ENCODE measurements at regions not wholly inside any gene's neighbourhood (a gene's known extent, or its start where the extent isn't known, plus 50 kb on each side); places are given as distances from the start of the nearest gene placed in this dataset.

DNA sequence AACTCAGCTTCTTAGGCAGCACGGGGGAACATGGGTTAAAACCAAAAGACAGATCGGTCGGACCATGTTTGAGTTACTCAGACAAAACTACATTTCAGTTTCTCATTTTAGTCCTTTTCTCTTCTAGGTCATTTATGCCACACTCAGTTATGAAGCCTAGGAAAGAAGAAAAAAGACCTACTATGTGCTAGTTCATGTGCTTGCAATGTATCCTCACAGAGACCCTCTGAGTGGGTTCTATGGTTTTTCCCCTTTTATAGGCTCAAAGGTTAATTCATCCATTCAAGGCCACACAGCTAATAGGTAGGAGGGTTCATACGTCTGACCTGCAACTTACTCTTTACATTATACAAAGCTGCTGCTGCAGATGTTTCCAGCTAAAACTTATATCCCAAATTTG is 104.7 kb upstream of the ZNF438 start:
- H3K9me3 ChIP-seq (ENCODE audit: control insufficient read depth, insufficient read depth, low read length): no peaks in the 10 kb centered on the region
- H3K27me3 ChIP-seq (ENCODE audit: control insufficient read depth, insufficient read depth, low read length): peaks cover 18% of the 10 kb centered on the region
- no peaks in the 10 kb centered on the region for H3K36me3 ChIP-seq (ENCODE audit: control insufficient read depth, insufficient read depth, low read length)
- H3K4me3 ChIP-seq (ENCODE audit: low read depth, low read length): no peak overlapping the region
- peaks cover 9% of the 10 kb centered on the region for H3K4me1 ChIP-seq (ENCODE audit: control insufficient read depth, insufficient read depth, low read length)
- H3K9ac ChIP-seq (ENCODE audit: low read depth, low read length): no peak overlapping the region

DNA sequence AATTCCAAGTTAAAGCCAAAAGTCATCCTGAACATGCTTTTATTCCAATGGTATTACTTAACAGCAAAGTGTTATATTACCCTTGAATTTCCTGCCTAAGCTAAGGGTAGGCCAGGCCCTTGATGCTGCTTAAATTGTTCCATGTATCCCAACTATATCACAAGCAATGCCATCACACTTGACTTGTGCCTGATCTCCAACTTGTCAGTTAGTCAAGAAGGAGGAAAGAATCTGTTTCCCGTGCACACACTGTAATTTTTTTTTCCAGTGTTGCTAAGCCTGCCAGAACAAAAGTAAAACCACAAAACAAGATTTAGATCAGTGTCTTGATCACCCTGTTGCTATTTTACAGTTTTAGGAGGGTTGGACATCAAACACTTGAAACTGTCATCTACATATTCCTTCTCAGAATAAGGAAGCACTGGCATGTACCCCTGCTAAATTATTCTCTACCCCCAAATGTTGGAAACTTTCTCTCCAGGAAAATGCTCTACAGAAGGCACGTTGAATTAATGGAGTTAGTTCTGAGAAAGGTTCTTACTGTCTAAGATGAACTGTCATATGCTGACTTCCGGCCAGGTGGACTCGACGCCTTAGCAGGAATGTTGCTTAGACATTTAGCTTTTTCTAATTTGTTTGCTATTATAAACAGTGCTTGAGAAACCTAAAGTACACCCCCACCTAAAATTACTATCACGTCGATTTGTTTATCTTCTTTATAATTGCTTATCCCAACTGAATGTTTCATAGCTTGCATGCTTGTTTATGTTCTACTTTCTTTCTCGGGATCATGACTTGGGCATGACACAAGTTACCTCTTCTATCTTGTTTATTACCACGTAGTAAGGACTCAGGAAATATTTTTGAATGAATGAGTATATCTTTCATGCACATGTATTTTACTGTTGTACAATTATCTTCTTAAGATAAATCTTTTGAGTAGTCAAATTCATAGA is 105.5 kb upstream of the ZNF438 start:
- Histone ChIP-seq H3K27me3 (ENCODE audit: control insufficient read depth, insufficient read depth, low read length) (peaks cover 15% of the 10 kb centered on the region), H3K9me3 (ENCODE audit: control insufficient read depth, insufficient read depth, low read length) (no peaks in the 10 kb centered on the region), H3K4me3 (ENCODE audit: low read depth, low read length) (no peak overlapping the region), H3K36me3 (ENCODE audit: control insufficient read depth, insufficient read depth, low read length) (no peaks in the 10 kb centered on the region), H3K9ac (ENCODE audit: low read depth, low read length) (no peak overlapping the region), H3K4me1 (ENCODE audit: control insufficient read depth, insufficient read depth, low read length) (peaks cover 9% of the 10 kb centered on the region)

DNA sequence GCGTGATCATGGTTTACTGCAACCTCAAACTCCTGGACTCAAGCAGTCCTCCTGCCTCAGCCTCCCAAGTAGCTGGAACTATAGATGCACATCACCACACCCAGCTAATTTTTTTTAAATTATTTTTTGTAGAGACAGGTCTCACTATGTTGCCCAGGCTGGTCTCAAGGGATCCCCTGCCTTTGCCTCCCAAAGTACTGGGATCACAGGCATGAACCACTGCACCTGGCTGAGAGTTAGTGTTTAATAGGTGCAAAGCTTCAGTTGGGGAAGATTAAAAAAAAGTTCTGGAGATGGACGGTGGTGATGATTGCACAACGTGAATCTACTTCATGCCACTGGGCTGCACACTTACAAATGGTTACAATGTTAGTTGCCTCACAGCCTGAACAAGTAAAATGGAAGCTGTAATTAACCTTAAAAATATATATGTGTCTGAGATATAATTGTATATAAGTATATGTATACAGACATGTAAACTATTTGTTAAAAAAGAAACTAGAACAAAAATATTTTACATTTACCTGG is 106.4 kb upstream of the ZNF438 start:
- Histone ChIP-seq H3K9ac (ENCODE audit: low read depth, low read length) (no peak overlapping the region), H3K9me3 (ENCODE audit: control insufficient read depth, insufficient read depth, low read length) (no peaks in the 10 kb centered on the region), H3K4me1 (ENCODE audit: control insufficient read depth, insufficient read depth, low read length) (peaks cover 9% of the 10 kb centered on the region), H3K4me3 (ENCODE audit: low read depth, low read length) (no peak overlapping the region), H3K27me3 (ENCODE audit: control insufficient read depth, insufficient read depth, low read length) (peaks cover 6% of the 10 kb centered on the region), H3K36me3 (ENCODE audit: control insufficient read depth, insufficient read depth, low read length) (no peaks in the 10 kb centered on the region)

DNA sequence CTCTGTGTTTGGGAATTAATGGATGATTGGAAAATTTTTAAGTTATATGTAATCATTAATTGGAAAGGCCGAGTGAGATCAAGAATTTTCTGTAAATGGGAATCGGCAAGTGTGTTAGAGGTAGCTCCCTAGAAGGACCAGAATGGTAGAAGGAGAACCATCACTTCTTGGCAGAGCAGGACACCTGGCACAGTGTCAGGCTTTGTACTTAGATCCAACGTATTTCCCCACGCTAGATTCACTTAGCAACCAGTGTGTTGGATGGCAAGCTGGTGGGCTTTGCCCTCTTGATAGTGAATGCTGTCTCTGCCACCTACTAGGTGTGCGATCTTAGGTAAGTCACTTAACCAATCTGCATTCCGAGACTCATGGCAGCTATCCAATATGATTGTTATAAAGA is 107.8 kb upstream of the ZNF438 start:
- Histone ChIP-seq H3K27me3 (ENCODE audit: control insufficient read depth, insufficient read depth, low read length) (peaks cover 3% of the 10 kb centered on the region), H3K9ac (ENCODE audit: low read depth, low read length) (no peak overlapping the region), H3K4me1 (ENCODE audit: control insufficient read depth, insufficient read depth, low read length) (peaks cover 7% of the 10 kb centered on the region), H3K9me3 (ENCODE audit: control insufficient read depth, insufficient read depth, low read length) (no peaks in the 10 kb centered on the region), H3K36me3 (ENCODE audit: control insufficient read depth, insufficient read depth, low read length) (no peaks in the 10 kb centered on the region), H3K4me3 (ENCODE audit: low read depth, low read length) (no peak overlapping the region)

DNA sequence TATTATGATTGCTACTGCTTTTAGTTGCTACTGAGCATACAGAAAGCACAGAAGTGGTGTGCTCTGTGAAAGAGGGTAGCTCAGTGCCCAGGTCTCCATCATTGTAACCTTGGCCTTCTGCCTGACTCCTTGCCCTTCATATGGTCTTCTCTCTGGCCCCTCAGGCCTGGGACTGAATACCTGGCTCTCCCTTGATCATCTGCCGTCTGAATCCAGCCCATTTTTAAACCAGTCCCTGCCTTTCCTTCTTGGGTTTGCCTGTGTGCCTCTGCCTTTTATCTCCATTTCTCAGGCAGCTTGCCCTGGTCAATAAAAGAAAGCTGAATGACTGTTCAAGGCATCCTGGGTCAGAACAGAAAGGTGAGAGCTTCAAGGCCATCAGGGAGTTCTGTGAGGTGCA is 109.1 kb upstream of the ZNF438 start:
- no peaks in the 10 kb centered on the region for H3K4me1 ChIP-seq (ENCODE audit: control insufficient read depth, insufficient read depth, low read length)
- peaks cover 1% of the 10 kb centered on the region for H3K27me3 ChIP-seq (ENCODE audit: control insufficient read depth, insufficient read depth, low read length)
- H3K9ac ChIP-seq (ENCODE audit: low read depth, low read length): no peak overlapping the region
- no peak overlapping the region for H3K4me3 ChIP-seq (ENCODE audit: low read depth, low read length)
- H3K9me3 ChIP-seq (ENCODE audit: control insufficient read depth, insufficient read depth, low read length): no peaks in the 10 kb centered on the region
- H3K36me3 ChIP-seq (ENCODE audit: control insufficient read depth, insufficient read depth, low read length): no peaks in the 10 kb centered on the region

DNA sequence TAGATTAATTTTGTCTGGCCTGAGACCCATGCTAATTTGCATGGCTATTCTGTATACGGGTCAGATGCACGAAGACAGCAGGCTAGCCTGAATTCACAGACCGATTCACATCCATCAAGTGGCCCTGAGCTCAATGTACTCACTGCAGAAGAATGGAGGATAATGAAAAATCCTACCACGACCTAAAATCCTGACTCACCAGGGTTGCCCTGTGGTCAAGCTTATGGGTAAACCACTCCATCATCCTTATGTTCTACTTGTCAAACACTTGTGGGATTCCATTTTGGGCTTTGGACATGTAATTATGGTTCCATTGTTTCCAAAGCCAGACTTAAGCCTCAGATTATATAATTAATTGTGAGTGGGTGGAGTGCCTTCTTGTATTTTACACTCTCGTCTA is 110.4 kb upstream of the ZNF438 start:
- Histone ChIP-seq H3K4me1 (ENCODE audit: control insufficient read depth, insufficient read depth, low read length) (no peaks in the 10 kb centered on the region), H3K4me3 (ENCODE audit: low read depth, low read length) (no peak overlapping the region), H3K9me3 (ENCODE audit: control insufficient read depth, insufficient read depth, low read length) (no peaks in the 10 kb centered on the region), H3K36me3 (ENCODE audit: control insufficient read depth, insufficient read depth, low read length) (no peaks in the 10 kb centered on the region), H3K9ac (ENCODE audit: low read depth, low read length) (no peak overlapping the region), H3K27me3 (ENCODE audit: control insufficient read depth, insufficient read depth, low read length) (no peaks in the 10 kb centered on the region)

DNA sequence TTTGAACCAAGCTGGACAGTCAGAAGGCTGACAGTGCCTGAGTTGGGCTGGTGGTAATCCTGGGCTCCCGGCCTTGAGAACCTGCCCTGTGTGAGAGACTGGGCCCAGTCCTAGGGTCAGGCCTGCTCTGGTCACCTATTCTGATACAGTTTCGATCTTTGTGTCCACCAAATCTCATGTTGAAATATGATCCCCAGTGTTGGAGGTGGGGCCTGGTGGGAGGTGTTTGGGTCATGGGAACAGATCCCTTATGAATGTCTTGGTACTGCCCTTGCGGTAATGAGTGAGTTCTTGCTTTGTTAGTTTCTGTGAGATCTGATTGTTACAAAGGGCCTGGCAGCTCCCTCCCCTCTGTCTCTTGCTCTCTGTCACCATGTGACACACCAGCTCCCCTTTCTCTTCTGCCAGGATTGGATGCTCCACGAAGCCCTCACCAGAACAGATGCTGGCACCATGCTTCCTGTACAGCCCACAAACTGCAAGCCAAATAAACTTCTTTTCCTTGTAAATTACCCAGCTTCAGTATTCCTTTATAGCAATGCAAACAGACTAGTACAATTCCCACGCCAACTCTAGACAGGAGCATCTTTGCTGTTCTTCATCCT is 111.8 kb upstream of the ZNF438 start:
- Histone ChIP-seq H3K9ac (ENCODE audit: low read depth, low read length) (no peak overlapping the region), H3K9me3 (ENCODE audit: control insufficient read depth, insufficient read depth, low read length) (no peaks in the 10 kb centered on the region), H3K4me3 (ENCODE audit: low read depth, low read length) (no peak overlapping the region), H3K36me3 (ENCODE audit: control insufficient read depth, insufficient read depth, low read length) (no peaks in the 10 kb centered on the region), H3K27me3 (ENCODE audit: control insufficient read depth, insufficient read depth, low read length) (no peaks in the 10 kb centered on the region), H3K4me1 (ENCODE audit: control insufficient read depth, insufficient read depth, low read length) (no peaks in the 10 kb centered on the region)

DNA sequence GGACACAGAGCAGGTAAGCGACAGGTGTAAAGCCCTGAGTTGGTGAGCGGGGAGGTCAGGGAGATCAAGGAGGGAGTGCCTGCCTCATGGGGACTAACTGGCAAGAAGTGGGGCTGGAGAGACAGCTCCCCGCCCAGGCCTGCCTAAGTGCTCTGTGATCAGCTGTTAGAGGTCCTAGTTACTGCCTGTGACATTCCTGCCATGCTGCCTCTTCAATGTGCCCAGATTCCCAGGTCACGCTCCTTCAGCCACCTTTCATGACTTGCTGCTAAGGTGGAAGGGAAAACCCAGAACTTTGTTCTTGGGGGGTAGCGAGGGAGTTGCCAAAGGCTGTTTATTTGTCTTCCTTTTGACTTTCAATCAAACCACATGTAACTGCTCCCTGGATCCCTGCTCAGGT is 114.3 kb upstream of the ZNF438 start:
- H3K9ac ChIP-seq (ENCODE audit: low read depth, low read length): no peak overlapping the region
- no peaks in the 10 kb centered on the region for H3K9me3 ChIP-seq (ENCODE audit: control insufficient read depth, insufficient read depth, low read length)
- no peaks in the 10 kb centered on the region for H3K4me1 ChIP-seq (ENCODE audit: control insufficient read depth, insufficient read depth, low read length)
- no peaks in the 10 kb centered on the region for H3K36me3 ChIP-seq (ENCODE audit: control insufficient read depth, insufficient read depth, low read length)
- no peak overlapping the region for H3K4me3 ChIP-seq (ENCODE audit: low read depth, low read length)
- H3K27me3 ChIP-seq (ENCODE audit: control insufficient read depth, insufficient read depth, low read length): no peaks in the 10 kb centered on the region

DNA sequence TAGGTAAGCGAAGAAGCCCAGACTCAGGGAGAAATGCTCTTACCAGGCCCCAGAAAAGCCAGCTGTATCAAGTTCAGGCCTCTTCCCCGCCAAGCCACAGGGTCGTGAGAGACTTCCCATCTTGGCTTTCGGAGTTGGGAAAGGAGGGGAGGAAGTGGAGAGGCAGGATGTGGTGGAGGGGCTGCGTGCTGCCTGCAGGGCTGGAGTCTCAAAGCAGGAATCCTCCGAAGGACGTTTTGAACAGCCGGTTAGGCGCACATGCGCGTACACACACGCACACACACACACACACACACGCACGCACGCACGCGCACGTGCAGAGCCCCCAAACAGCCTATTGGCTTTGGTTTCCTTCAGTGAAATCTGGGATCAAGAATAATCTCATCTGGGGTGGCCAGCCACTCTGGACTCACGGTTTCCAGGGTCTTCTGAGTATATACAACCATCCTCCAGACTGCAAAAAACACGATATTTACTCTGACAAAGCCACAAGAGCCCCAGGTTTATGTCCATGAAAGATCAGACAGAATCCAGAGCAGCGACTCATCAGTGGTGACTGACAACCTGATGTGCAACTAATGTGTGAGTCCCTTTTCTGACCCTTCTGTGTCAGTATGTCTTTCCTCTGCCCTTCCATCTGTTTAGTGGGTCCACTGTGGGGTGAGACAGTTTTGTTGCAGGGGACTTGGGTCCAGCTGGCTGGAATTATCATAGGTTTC is 115.0 kb upstream of the ZNF438 start:
- H3K4me1 ChIP-seq (ENCODE audit: control insufficient read depth, insufficient read depth, low read length): no peaks in the 10 kb centered on the region
- no peak overlapping the region for H3K4me3 ChIP-seq (ENCODE audit: low read depth, low read length)
- H3K36me3 ChIP-seq (ENCODE audit: control insufficient read depth, insufficient read depth, low read length): no peaks in the 10 kb centered on the region
- no peaks in the 10 kb centered on the region for H3K27me3 ChIP-seq (ENCODE audit: control insufficient read depth, insufficient read depth, low read length)
- H3K9ac ChIP-seq (ENCODE audit: low read depth, low read length): no peak overlapping the region
- no peaks in the 10 kb centered on the region for H3K9me3 ChIP-seq (ENCODE audit: control insufficient read depth, insufficient read depth, low read length)

DNA sequence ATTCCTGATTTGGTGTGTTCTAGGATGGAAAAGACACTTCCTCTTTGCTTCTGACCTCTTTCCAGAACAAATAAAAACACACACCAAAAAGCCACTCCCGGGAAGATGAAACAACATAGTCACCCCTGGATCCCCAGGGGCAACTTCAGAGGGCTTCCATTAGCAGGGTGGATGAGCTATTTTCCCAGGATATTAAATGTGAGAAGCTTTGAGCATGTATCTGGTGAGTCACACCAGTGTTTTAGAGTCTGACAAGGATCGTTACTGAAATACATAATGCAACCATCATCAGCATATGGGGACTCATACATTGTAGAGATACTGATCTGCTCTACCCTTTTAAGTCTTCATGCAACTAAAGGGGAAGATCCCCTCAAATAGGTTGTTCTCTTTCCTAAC is 115.5 kb upstream of the ZNF438 start:
- Histone ChIP-seq H3K4me1 (ENCODE audit: control insufficient read depth, insufficient read depth, low read length) (no peaks in the 10 kb centered on the region), H3K27me3 (ENCODE audit: control insufficient read depth, insufficient read depth, low read length) (no peaks in the 10 kb centered on the region), H3K4me3 (ENCODE audit: low read depth, low read length) (no peak overlapping the region), H3K9ac (ENCODE audit: low read depth, low read length) (no peak overlapping the region), H3K9me3 (ENCODE audit: control insufficient read depth, insufficient read depth, low read length) (no peaks in the 10 kb centered on the region), H3K36me3 (ENCODE audit: control insufficient read depth, insufficient read depth, low read length) (no peaks in the 10 kb centered on the region)

DNA sequence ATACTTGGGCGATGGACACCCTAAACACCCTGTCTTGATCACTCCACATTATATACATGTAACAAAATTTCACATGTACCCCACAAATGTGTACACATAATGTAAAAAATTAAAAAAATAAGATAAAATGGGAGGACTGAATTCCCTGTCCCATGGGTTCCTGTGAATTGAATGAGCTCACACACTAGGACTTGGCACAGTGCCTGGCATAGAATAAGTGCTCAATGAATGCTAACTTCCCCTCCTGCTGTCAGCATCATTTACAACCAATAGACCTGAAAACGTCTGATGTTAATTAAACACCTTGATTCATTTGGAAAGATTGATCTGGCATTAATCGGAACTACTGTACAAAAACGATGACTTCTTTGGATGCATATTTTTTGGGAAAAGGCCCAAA is 117.3 kb upstream of the ZNF438 start:
- Histone ChIP-seq H3K36me3 (ENCODE audit: control insufficient read depth, insufficient read depth, low read length) (no peaks in the 10 kb centered on the region), H3K9ac (ENCODE audit: low read depth, low read length) (no peak overlapping the region), H3K4me3 (ENCODE audit: low read depth, low read length) (no peak overlapping the region), H3K27me3 (ENCODE audit: control insufficient read depth, insufficient read depth, low read length) (no peaks in the 10 kb centered on the region), H3K9me3 (ENCODE audit: control insufficient read depth, insufficient read depth, low read length) (no peaks in the 10 kb centered on the region), H3K4me1 (ENCODE audit: control insufficient read depth, insufficient read depth, low read length) (no peaks in the 10 kb centered on the region)

Data from iPS-15b (cell line).